ENCODE measurements at regions not wholly inside any gene's neighbourhood (a gene's known extent, or its start where the extent isn't known, plus 50 kb on each side); places are given as distances from the start of the nearest gene placed in this dataset.

GRCh38 chr1:103256490-103256889 lies 148.2 kb upstream of the COL11A1 start:
- Histone ChIP-seq H3K9me3 (ENCODE audit: insufficient read depth, low read depth, low read length) (no peaks in the 10 kb centered on the region), H3K9ac (ENCODE audit: low read depth, low read length, poor library complexity, severe bottlenecking) (no peak overlapping the region), H3K27me3 (ENCODE audit: insufficient read depth, low read length, poor library complexity, severe bottlenecking) (no peaks in the 10 kb centered on the region), H3K4me3 (ENCODE audit: low read length, poor library complexity, severe bottlenecking) (no peak overlapping the region), H2AFZ (ENCODE audit: low read length) (no peak overlapping the region), H3K79me2 (ENCODE audit: insufficient read depth, low read length) (no peaks in the 10 kb centered on the region), H3K36me3 (ENCODE audit: insufficient read depth, low read length) (no peaks in the 10 kb centered on the region), H4K20me1 (ENCODE audit: insufficient read depth, low read length, poor library complexity, severe bottlenecking) (no peaks in the 10 kb centered on the region), H3K4me2 (ENCODE audit: low read depth, low read length, poor library complexity, severe bottlenecking) (no peak overlapping the region), H3K9me2 (replicated peaks; ENCODE audit: low read depth, low read length) (no peaks in the 10 kb centered on the region), H3F3A (ENCODE audit: low read depth) (no peaks in the 10 kb centered on the region), H3K4me1 (ENCODE audit: insufficient read depth, low read length, poor library complexity, severe bottlenecking) (no peaks in the 10 kb centered on the region)
- TF ChIP-seq EZH2phosphoT487 (IDR thresholded peaks at IDR 0.05; ENCODE audit: borderline replicate concordance) (no peak), CTCF (conservative IDR thresholded peaks at IDR 0.05; ENCODE audit: low read length) (no peak)

DNA sequence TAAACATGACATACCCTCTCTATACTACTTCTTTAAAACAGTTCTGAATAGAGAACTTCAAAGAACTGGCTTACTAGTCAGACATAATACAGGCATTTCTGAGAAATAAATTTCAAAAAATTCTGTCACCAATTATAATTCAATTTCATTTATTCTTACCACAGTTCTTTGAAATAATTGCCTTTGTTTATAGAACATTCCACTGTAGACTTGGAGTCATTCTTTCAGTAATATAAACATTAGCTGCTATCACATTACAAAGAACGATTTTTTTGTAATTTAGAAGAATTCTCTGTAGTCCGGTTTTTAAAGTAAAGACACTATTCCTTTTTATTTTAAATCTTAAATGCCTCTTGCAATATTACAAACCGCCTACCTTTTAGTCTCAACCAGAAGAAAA lies 146.4 kb upstream of the COL11A1 start:
- H3F3A ChIP-seq (ENCODE audit: low read depth), result no peaks in the 10 kb centered on the region
- H3K4me1 ChIP-seq (ENCODE audit: insufficient read depth, low read length, poor library complexity, severe bottlenecking), result no peaks in the 10 kb centered on the region
- H3K9me2 ChIP-seq (replicated peaks; ENCODE audit: low read depth, low read length), result no peaks in the 10 kb centered on the region
- no peak overlapping the region for H3K4me3 ChIP-seq (ENCODE audit: low read length, poor library complexity, severe bottlenecking)
- H2AFZ ChIP-seq (ENCODE audit: low read length), result no peak overlapping the region
- TF ChIP-seq EZH2phosphoT487 (IDR thresholded peaks at IDR 0.05; ENCODE audit: borderline replicate concordance), result no peak
- no peak for TF ChIP-seq CTCF (conservative IDR thresholded peaks at IDR 0.05; ENCODE audit: low read length)
- H3K4me2 ChIP-seq (ENCODE audit: low read depth, low read length, poor library complexity, severe bottlenecking), result no peak overlapping the region
- H3K27me3 ChIP-seq (ENCODE audit: insufficient read depth, low read length, poor library complexity, severe bottlenecking), result no peaks in the 10 kb centered on the region
- H3K79me2 ChIP-seq (ENCODE audit: insufficient read depth, low read length), result no peaks in the 10 kb centered on the region
- H3K36me3 ChIP-seq (ENCODE audit: insufficient read depth, low read length), result no peaks in the 10 kb centered on the region
- no peak overlapping the region for H3K9ac ChIP-seq (ENCODE audit: low read depth, low read length, poor library complexity, severe bottlenecking)
- no peaks in the 10 kb centered on the region for H4K20me1 ChIP-seq (ENCODE audit: insufficient read depth, low read length, poor library complexity, severe bottlenecking)
- no peaks in the 10 kb centered on the region for H3K9me3 ChIP-seq (ENCODE audit: insufficient read depth, low read depth, low read length)

- no peaks in the 10 kb centered on the region for H3K9me3 ChIP-seq (ENCODE audit: insufficient read depth, low read depth, low read length)
- no peaks in the 10 kb centered on the region for H3K4me1 ChIP-seq (ENCODE audit: insufficient read depth, low read length, poor library complexity, severe bottlenecking)
- H2AFZ ChIP-seq (ENCODE audit: low read length), result no peak overlapping the region
- no peak overlapping the region for H3K4me3 ChIP-seq (ENCODE audit: low read length, poor library complexity, severe bottlenecking)
- no peak overlapping the region for H3K4me2 ChIP-seq (ENCODE audit: low read depth, low read length, poor library complexity, severe bottlenecking)
- no peaks in the 10 kb centered on the region for H3K79me2 ChIP-seq (ENCODE audit: insufficient read depth, low read length)
- H4K20me1 ChIP-seq (ENCODE audit: insufficient read depth, low read length, poor library complexity, severe bottlenecking), result no peaks in the 10 kb centered on the region
- H3K9ac ChIP-seq (ENCODE audit: low read depth, low read length, poor library complexity, severe bottlenecking), result no peak overlapping the region
- no peaks in the 10 kb centered on the region for H3K27me3 ChIP-seq (ENCODE audit: insufficient read depth, low read length, poor library complexity, severe bottlenecking)
- H3F3A ChIP-seq (ENCODE audit: low read depth), result no peaks in the 10 kb centered on the region
- H3K9me2 ChIP-seq (replicated peaks; ENCODE audit: low read depth, low read length), result no peaks in the 10 kb centered on the region
- TF ChIP-seq CTCF (conservative IDR thresholded peaks at IDR 0.05; ENCODE audit: low read length) (no peak), EZH2phosphoT487 (IDR thresholded peaks at IDR 0.05; ENCODE audit: borderline replicate concordance) (no peak)
- no peaks in the 10 kb centered on the region for H3K36me3 ChIP-seq (ENCODE audit: insufficient read depth, low read length)
These were observed 142.1 kb upstream of the COL11A1 start for GRCh38 chr1:103250441-103250861.
